Spleen (tissue), 11 donors: ENCODE measurements at regions not wholly inside any gene's neighbourhood (a gene's known extent, or its start where the extent isn't known, plus 50 kb on each side); places are given as distances from the start of the nearest gene placed in this dataset.

ENCODE experiments used
- DNase-seq: peaks from one replicate; pipeline ENCODE4 v3.0.0-alpha.2; 2020
- H3K27ac ChIP-seq, 8 donors: fragments of 200-600 bp; sonication (generic) in 7 of 8; 1 replicate in 4 of 8; 2 replicates in 4 of 8; pipeline versions ENCODE4 v1.5.0 to v1.8.0; 2016 to 2021; ENCODE audit warnings: inconsistent platforms in 4 of 8, mild to moderate bottlenecking in 4 of 8, moderate library complexity in 1 of 8
- H3K27me3 ChIP-seq, 7 donors: fragments of 200-600 bp; sonication (generic) in 6 of 7; replicated peaks in 1 of 7; 1 replicate in 4 of 7; 2 replicates in 3 of 7; pipeline versions ENCODE4 v1.5.0 to v1.8.0; 2016 to 2021; ENCODE audit warnings: inconsistent platforms in 3 of 7, mild to moderate bottlenecking in 1 of 7
- H3K36me3 ChIP-seq, 6 donors: fragments of 200-600 bp; sonication (generic) in 5 of 6; 1 replicate in 4 of 6; 2 replicates in 2 of 6; pipeline versions ENCODE4 v1.5.0 to v1.8.0; 2016 to 2021; ENCODE audit warnings: inconsistent platforms in 2 of 6
- H3K4me1 ChIP-seq, 6 donors: fragments of 200-600 bp; sonication (generic) in 5 of 6; 1 replicate in 3 of 6; 2 replicates in 3 of 6; pipeline versions ENCODE4 v1.5.0 to v1.8.0; 2016 to 2021; ENCODE audit warnings: inconsistent platforms in 3 of 6
- H3K4me3 ChIP-seq, 8 donors: fragments of 200-600 bp; sonication (generic) in 7 of 8; 1 replicate in 4 of 8; 2 replicates in 4 of 8; pipeline versions ENCODE4 v1.5.0 to v1.8.0; 2016 to 2021; ENCODE audit warnings: inconsistent platforms in 4 of 8, mild to moderate bottlenecking in 4 of 8, moderate library complexity in 2 of 8
- H3K9me3 ChIP-seq, 8 donors: fragments of 200-600 bp; sonication (generic) in 7 of 8; 1 replicate in 4 of 8; 2 replicates in 4 of 8; pipeline versions ENCODE4 v1.5.0 to v1.8.0; 2016 to 2021; ENCODE audit warnings: inconsistent platforms in 4 of 8
- POLR2A ChIP-seq, 3 donors: fragments of 450-650 bp; IDR thresholded peaks; one replicate each; pipeline ENCODE4 v1.5.1; 2017; ENCODE audit warnings: antibody characterized with exemption in 3 of 3, mild to moderate bottlenecking in 1 of 3
- POLR2AphosphoS5 ChIP-seq, 3 donors: sonication (generic); formaldehyde crosslinking; IDR thresholded peaks; one replicate each; pipeline ENCODE4 v1.5.1; 2017; ENCODE audit warnings: antibody characterized with exemption in 3 of 3
- WGBS, 5 donors: extraction: QIAGEN DNeasy Blood & Tissue Kit in 3 of 5; methylation state at CpG; one replicate each; pipeline versions ENCODE4 v1.1.5 to v1.1.7; 2013 to 2018; 5-methylcytosine and 5-hydroxymethylcytosine counted together
- intact Hi-C: fragments of 100-400 bp; cut with DNase I; formaldehyde crosslinking; loops from one replicate; pipeline ENCODE4 v1.15.0; 2023; ENCODE audit warnings: low total_unique reads
- TF ChIP-seq, protein P1 (sequence below), 11 experiments: fragments of 200-600 bp in 7 of 11; fragments of 450-650 bp in 4 of 11; sonication (generic) in 4 of 11; IDR thresholded peaks in 8 of 11; conservative IDR thresholded peaks in 3 of 11; 1 replicate in 7 of 11; 2 replicates in 4 of 11; pipeline versions ENCODE4 v1.4.0 to v1.8.0; 2016 to 2021; ENCODE audit warnings: antibody characterized with exemption in 11 of 11, inconsistent platforms in 4 of 11, mild to moderate bottlenecking in 1 of 11
- donor health status: healthy with polysubstance abuse.
- donor health status: DM: no; HTN: no; CAD: no; lungs with moderate emphysema.
- donor health status: DM: no; HTN: no; CAD: no.
- donor health status: Bipolar disorder and iron deficiency.
- donor health status: healthy.
- donor health status: DM: no; HTN: no; CAD: no.
- donor health status: DM: yes; HTN: yes; CAD: no.

DNA sequence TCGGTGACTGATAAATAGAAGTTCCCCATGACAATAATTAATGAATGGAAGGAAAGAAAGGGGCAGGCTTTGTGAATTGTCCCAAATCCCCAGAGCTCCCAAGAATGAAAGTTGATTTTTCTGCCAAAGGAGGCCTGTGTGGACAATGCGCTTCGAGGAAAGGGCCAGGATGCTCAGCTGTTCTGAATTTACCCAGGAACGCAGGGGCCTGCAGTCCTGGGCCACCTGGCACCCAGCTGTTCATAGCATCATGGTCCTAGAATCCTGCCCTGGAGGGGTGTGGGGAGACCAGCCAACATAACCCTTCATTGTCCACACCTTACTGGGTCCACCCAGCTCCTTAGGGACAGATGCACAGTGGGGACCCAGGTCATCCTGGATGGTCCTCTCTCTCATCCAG lies 587.5 kb downstream of the BCL11B start:
- DNase-seq: no peak
- Histone ChIP-seq H3K27ac (no peak overlapping the region), H3K27me3 (no peaks in the 10 kb centered on the region), H3K36me3 (no peaks in the 10 kb centered on the region), H3K4me1 (no peaks in the 10 kb centered on the region), H3K4me3 (no peak overlapping the region), H3K9me3 (peaks cover 0 to 9% (median 0%) of the 10 kb centered on the region in 8 donors)
- WGBS, 5 donors: 81 to 94% (median 89%) methylated on average over 4 of the region's 4 CpGs
- intact Hi-C loops: no loop called here
- TF ChIP-seq, protein P1, sequence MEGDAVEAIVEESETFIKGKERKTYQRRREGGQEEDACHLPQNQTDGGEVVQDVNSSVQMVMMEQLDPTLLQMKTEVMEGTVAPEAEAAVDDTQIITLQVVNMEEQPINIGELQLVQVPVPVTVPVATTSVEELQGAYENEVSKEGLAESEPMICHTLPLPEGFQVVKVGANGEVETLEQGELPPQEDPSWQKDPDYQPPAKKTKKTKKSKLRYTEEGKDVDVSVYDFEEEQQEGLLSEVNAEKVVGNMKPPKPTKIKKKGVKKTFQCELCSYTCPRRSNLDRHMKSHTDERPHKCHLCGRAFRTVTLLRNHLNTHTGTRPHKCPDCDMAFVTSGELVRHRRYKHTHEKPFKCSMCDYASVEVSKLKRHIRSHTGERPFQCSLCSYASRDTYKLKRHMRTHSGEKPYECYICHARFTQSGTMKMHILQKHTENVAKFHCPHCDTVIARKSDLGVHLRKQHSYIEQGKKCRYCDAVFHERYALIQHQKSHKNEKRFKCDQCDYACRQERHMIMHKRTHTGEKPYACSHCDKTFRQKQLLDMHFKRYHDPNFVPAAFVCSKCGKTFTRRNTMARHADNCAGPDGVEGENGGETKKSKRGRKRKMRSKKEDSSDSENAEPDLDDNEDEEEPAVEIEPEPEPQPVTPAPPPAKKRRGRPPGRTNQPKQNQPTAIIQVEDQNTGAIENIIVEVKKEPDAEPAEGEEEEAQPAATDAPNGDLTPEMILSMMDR (IDR thresholded peaks at IDR 0.05 in 8 of 11, conservative IDR thresholded peaks at IDR 0.05 in 3 of 11): no peak
- TF ChIP-seq POLR2AphosphoS5 (IDR thresholded peaks at IDR 0.05) (no peak), POLR2A (IDR thresholded peaks at IDR 0.05) (no peak)

DNA sequence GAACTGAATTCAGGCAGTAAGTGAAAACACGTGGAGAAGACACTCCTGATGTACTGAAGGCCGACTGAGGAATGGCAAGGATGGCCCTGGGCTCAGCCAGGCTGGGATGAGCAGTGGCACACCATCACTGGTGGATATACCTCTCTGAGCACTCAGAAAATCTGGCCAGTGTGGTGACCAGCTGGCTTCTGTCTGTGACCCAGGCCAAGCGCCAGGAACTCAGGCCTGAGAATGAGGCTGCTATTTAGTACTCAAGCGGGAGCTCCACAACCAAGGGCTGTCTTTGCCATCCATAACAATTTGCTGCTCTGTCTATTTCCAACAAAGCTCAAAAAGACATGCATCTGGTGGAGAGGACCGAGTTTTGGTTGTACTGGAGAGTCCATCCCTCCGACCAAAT lies 586.3 kb downstream of the BCL11B start:
- intact Hi-C loops: no loop called here
- Histone ChIP-seq H3K4me3 (no peak overlapping the region), H3K4me1 (no peaks in the 10 kb centered on the region), H3K27me3 (no peaks in the 10 kb centered on the region), H3K27ac (no peak overlapping the region), H3K9me3 (peaks cover 0 to 4% (median 0%) of the 10 kb centered on the region in 8 donors), H3K36me3 (no peaks in the 10 kb centered on the region)
- WGBS, 5 donors: 80 to 87% (median 83%) methylated on average over 6 of the region's 6 CpGs
- TF ChIP-seq POLR2AphosphoS5 (IDR thresholded peaks at IDR 0.05): no peak
- TF ChIP-seq POLR2A (IDR thresholded peaks at IDR 0.05): no peak
- TF ChIP-seq, protein P1 (IDR thresholded peaks at IDR 0.05 in 8 of 11, conservative IDR thresholded peaks at IDR 0.05 in 3 of 11): no peak
- DNase-seq: no peak

DNA sequence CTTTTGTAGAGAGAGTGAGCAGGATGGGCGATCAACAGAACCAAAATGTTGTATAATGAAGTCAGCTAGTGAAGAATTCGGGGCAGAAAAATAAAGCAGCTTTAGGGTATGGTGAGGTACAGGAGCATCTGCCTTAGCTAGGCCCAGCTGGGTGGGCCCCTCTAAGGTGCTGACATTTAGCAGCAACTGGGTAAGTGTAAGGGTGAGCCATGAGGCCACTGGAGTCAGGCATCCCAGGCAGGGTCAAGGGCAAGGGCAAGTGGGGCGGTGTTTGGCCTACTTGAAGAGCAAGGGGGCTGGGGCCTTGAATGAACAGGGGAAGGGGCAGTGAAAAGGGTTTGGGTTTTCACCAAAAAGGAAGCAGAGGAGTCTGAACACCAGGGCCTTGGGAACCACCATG lies 583.6 kb downstream of the BCL11B start:
- no peak for DNase-seq
- TF ChIP-seq, protein P1 (IDR thresholded peaks at IDR 0.05 in 8 of 11, conservative IDR thresholded peaks at IDR 0.05 in 3 of 11): no peak
- no peak for TF ChIP-seq POLR2A (IDR thresholded peaks at IDR 0.05)
- no peak for TF ChIP-seq POLR2AphosphoS5 (IDR thresholded peaks at IDR 0.05)
- peaks cover 0 to 4% (median 0%) of the 10 kb centered on the region in 8 donors for H3K9me3 ChIP-seq
- intact Hi-C loops: no loop called here
- H3K4me1 ChIP-seq: no peaks in the 10 kb centered on the region
- H3K4me3 ChIP-seq: no peak overlapping the region
- H3K27ac ChIP-seq: no peak overlapping the region
- WGBS, 5 donors: 66 to 93% (median 92%) methylated on average over 3 of the region's 3 CpGs
- no peaks in the 10 kb centered on the region for H3K27me3 ChIP-seq
- no peaks in the 10 kb centered on the region for H3K36me3 ChIP-seq

DNA sequence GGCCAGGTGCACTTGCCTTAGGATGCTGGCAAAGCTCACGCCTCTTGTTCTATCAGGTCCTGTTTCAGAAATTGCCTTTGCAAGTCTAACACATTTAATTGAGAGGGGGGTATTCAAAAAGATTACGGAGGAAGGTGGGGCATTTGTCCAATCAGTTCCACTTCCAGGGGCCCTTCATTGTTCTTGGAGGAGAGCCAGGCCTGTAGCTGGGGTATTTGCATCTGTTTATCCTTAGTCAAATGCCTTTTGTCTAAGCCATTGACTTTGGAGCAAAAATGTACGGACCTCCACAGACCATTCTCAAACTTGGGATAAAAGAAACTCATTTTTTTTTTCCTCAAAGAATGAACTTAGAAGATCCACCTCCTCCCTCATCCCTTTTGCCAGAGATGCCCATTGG lies 582.0 kb downstream of the BCL11B start:
- Histone ChIP-seq H3K9me3 (peaks cover 0 to 4% (median 0%) of the 10 kb centered on the region in 8 donors), H3K4me3 (no peak overlapping the region), H3K36me3 (no peaks in the 10 kb centered on the region), H3K4me1 (no peaks in the 10 kb centered on the region), H3K27ac (no peak overlapping the region), H3K27me3 (no peaks in the 10 kb centered on the region)
- WGBS, 5 donors: 74 to 88% (median 84%) methylated on average over 3 of the region's 3 CpGs
- no peak for DNase-seq
- intact Hi-C loops: no loop called here
- TF ChIP-seq POLR2AphosphoS5 (IDR thresholded peaks at IDR 0.05): no peak
- TF ChIP-seq POLR2A (IDR thresholded peaks at IDR 0.05): no peak
- TF ChIP-seq, protein P1 (IDR thresholded peaks at IDR 0.05 in 8 of 11, conservative IDR thresholded peaks at IDR 0.05 in 3 of 11): no peak
